Right lobe of liver (tissue), 4 donors: ENCODE measurements at regions not wholly inside any gene's neighbourhood (a gene's known extent, or its start where the extent isn't known, plus 50 kb on each side); places are given as distances from the start of the nearest gene placed in this dataset.

Source experiments
- CTCF ChIP-seq, 4 donors: fragments of 200-600 bp in 3 of 4; fragments of 450-650 bp in 1 of 4; IDR thresholded peaks; one replicate each; pipeline versions ENCODE4 v1.5.1 to v1.8.0; 2016 to 2022; ENCODE audit warnings: antibody characterized with exemption in 4 of 4, mild to moderate bottlenecking in 2 of 4
- POLR2A ChIP-seq: fragments of 450-650 bp; IDR thresholded peaks from one replicate; pipeline ENCODE4 v1.6.1; 2017; ENCODE audit warnings: antibody characterized with exemption, mild to moderate bottlenecking
- donor health status: DM: no; HTN: no; CAD: no.
- donor health status: DM: no; HTN: no; CAD: no.
- donor health status: DM: no; HTN: yes; CAD: no.

GRCh38 chr3:83581546-83581945, 1377.2 kb upstream of the CADM2 start:
- TF ChIP-seq POLR2A (no peak), CTCF (IDR thresholded peaks at IDR 0.05) (no peak)
